GM23338 (cell line): ENCODE measurements at regions not wholly inside any gene's neighbourhood (a gene's known extent, or its start where the extent isn't known, plus 50 kb on each side); places are given as distances from the start of the nearest gene placed in this dataset.

ENCODE experiments used
- CTCF ChIP-seq, 2 experiments: fragments of 200-600 bp in 1 of 2; sonication (generic) in 1 of 2; conservative IDR thresholded peaks; 2 replicates each; pipeline versions ENCODE4 v1.5.1 to v1.6.1; 2016 to 2017; ENCODE audit warnings: antibody characterized with exemption in 2 of 2, low read depth in 2 of 2, mild to moderate bottlenecking in 2 of 2, moderate library complexity in 1 of 2
- EZH2 ChIP-seq: fragments of 200-600 bp; sonication (generic); IDR thresholded peaks from one replicate; pipeline ENCODE4 v1.8.0; 2017; ENCODE audit warnings: antibody characterized with exemption, mild to moderate bottlenecking, low read depth; ENCODE audit not compliant: unreplicated experiment
- POLR2AphosphoS5 ChIP-seq: IDR thresholded peaks from 2 replicates; pipeline ENCODE4 v1.6.1; 2016; ENCODE audit warnings: antibody characterized with exemption, low read depth
- ZNF462 ChIP-seq: fragments of 250-450 bp; sonication (Bioruptor Pico); IDR thresholded peaks from 2 replicates; pipeline ENCODE4 v1.5.0; 2020; ENCODE audit warnings: mild to moderate bottlenecking, moderate library complexity

DNA sequence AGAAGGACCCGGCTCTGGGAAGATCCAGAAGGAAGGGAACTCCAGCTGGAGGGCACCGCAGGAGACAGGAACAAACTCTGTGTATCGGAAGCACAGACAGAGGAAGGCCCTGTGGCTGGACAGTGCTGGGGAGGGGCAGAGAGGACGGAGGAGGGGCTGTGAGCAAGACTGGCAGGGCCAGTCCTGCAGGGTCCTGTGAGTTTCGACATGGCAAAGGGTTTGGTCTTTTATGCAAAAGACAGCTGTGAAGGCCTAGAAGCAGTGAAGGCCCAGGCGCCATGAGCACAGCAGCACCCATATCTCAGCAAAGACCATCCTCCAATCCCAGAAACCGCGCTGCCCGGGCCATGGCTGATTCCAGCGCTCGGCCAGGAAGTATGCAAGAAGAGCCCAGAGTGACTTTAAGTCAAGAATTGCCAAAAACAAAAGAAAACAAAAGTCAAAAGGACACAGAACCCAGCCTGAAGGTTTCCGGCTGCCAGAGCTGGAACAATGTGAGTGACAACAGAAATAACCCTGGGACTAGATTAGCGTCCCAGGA lies 126.5 kb downstream of the NCOR2 start:
- TF ChIP-seq CTCF (conservative IDR thresholded peaks at IDR 0.05; ENCODE audit: low read depth in 2 of 2): no peak
- TF ChIP-seq ZNF462 (CRISPR knock-in tag): no peak
- TF ChIP-seq POLR2AphosphoS5: no peak
- no peak for TF ChIP-seq EZH2
